OCI-LY1 (cell line): ENCODE measurements at regions not wholly inside any gene's neighbourhood (a gene's known extent, or its start where the extent isn't known, plus 50 kb on each side); places are given as distances from the start of the nearest gene placed in this dataset.

Experiments used
- H2AFZ ChIP-seq: fragments of 200-600 bp; sonication (generic), shearing (Covaris generic); 2 replicates; pipeline ENCODE4 v1.6.0; 2014; ENCODE audit warnings: antibody characterized with exemption, mild to moderate bottlenecking, low read length
- H3F3A ChIP-seq: fragments of 200-600 bp; sonication (generic), shearing (Covaris generic); 2 replicates; pipeline ENCODE4 v1.6.0; 2014; ENCODE audit warnings: mild to moderate bottlenecking, antibody characterized with exemption, low read length, moderate library complexity; ENCODE audit not compliant: insufficient read depth
- H3K27ac ChIP-seq: fragments of 200-600 bp; sonication (generic); 2 replicates; pipeline ENCODE4 v1.5.1; 2014; ENCODE audit warnings: low read length, mixed run types, mild to moderate bottlenecking, low read depth; ENCODE audit not compliant: poor library complexity, severe bottlenecking
- H3K27me3 ChIP-seq: fragments of 200-600 bp; sonication (generic); 2 replicates; pipeline ENCODE4 v1.6.0; 2014; ENCODE audit warnings: antibody characterized with exemption, mild to moderate bottlenecking, low read length, moderate library complexity; ENCODE audit not compliant: insufficient read depth
- H3K36me3 ChIP-seq: fragments of 200-600 bp; sonication (generic); 2 replicates; pipeline ENCODE4 v1.6.1; 2014; ENCODE audit warnings: mild to moderate bottlenecking, antibody characterized with exemption, low read length, moderate library complexity, mixed read lengths; ENCODE audit not compliant: insufficient read depth
- H3K4me1 ChIP-seq: fragments of 200-600 bp; sonication (generic); 2 replicates; pipeline ENCODE4 v1.5.1; 2014; ENCODE audit warnings: mild to moderate bottlenecking, low read length, moderate library complexity; ENCODE audit not compliant: insufficient read depth, severe bottlenecking
- H3K4me2 ChIP-seq: fragments of 200-600 bp; sonication (generic), shearing (Covaris generic); 2 replicates; pipeline ENCODE4 v1.6.1; 2014; ENCODE audit warnings: low read length
- H3K4me3 ChIP-seq: fragments of 200-600 bp; sonication (generic); 2 replicates; pipeline ENCODE4 v1.5.1; 2014; ENCODE audit warnings: low read length, low read depth, mild to moderate bottlenecking, mixed read lengths; ENCODE audit not compliant: poor library complexity, severe bottlenecking
- H3K79me2 ChIP-seq: fragments of 200-600 bp; shearing (Covaris generic); 2 replicates; pipeline ENCODE4 v1.6.1; 2016; ENCODE audit warnings: mixed run types, low read length, mixed read lengths; ENCODE audit not compliant: insufficient read depth
- H3K9ac ChIP-seq: fragments of 200-600 bp; sonication (generic), shearing (Covaris generic); 2 replicates; pipeline ENCODE4 v1.6.1; 2014; ENCODE audit warnings: mild to moderate bottlenecking, low read length, mixed read lengths
- H3K9me2 ChIP-seq: fragments of 200-600 bp; sonication (generic), shearing (Covaris generic); 2 replicates; pipeline ENCODE4 v1.6.1; 2014; ENCODE audit warnings: low read depth, mild to moderate bottlenecking, low read length, mixed read lengths
- H3K9me3 ChIP-seq: fragments of 200-600 bp; shearing (Covaris generic); 2 replicates; pipeline ENCODE4 v1.6.1; 2014; ENCODE audit warnings: low read length, mixed read lengths
- H4K20me1 ChIP-seq: fragments of 200-600 bp; sonication (generic), shearing (Covaris generic); 2 replicates; pipeline ENCODE4 v1.6.0; 2016; ENCODE audit warnings: mild to moderate bottlenecking, low read length; ENCODE audit not compliant: insufficient read depth
- EZH2 ChIP-seq: fragments of 200-600 bp; sonication (generic), shearing (Covaris generic); IDR thresholded peaks from 2 replicates; pipeline ENCODE4 v1.8.0; 2017; ENCODE audit warnings: borderline replicate concordance, mixed run types, mild to moderate bottlenecking, antibody characterized with exemption, low read length, moderate library complexity, mixed read lengths
- TF ChIP-seq, protein P1 (sequence below): fragments of 200-600 bp; sonication (generic), shearing (Covaris generic); IDR thresholded peaks from 2 replicates; pipeline ENCODE4 v1.5.1; 2017; ENCODE audit warnings: mild to moderate bottlenecking, antibody characterized with exemption, low read length, moderate library complexity, mixed read lengths

GRCh38 chr14:30499358-30499757 is 59.6 kb upstream of the G2E3 start:
- Histone ChIP-seq H3K4me3 (no peak overlapping the region), H4K20me1 (no peaks in the 10 kb centered on the region), H3K27me3 (no peaks in the 10 kb centered on the region), H3K79me2 (no peaks in the 10 kb centered on the region), H3K4me2 (no peak overlapping the region), H3K9me2 (no peaks in the 10 kb centered on the region), H3K9ac (no peak overlapping the region), H3K27ac (no peak overlapping the region), H3K9me3 (no peaks in the 10 kb centered on the region), H3K36me3 (no peaks in the 10 kb centered on the region), H3F3A (no peaks in the 10 kb centered on the region), H2AFZ (no peak overlapping the region), H3K4me1 (no peaks in the 10 kb centered on the region)
- no peak for TF ChIP-seq EZH2
- TF ChIP-seq, protein P1, sequence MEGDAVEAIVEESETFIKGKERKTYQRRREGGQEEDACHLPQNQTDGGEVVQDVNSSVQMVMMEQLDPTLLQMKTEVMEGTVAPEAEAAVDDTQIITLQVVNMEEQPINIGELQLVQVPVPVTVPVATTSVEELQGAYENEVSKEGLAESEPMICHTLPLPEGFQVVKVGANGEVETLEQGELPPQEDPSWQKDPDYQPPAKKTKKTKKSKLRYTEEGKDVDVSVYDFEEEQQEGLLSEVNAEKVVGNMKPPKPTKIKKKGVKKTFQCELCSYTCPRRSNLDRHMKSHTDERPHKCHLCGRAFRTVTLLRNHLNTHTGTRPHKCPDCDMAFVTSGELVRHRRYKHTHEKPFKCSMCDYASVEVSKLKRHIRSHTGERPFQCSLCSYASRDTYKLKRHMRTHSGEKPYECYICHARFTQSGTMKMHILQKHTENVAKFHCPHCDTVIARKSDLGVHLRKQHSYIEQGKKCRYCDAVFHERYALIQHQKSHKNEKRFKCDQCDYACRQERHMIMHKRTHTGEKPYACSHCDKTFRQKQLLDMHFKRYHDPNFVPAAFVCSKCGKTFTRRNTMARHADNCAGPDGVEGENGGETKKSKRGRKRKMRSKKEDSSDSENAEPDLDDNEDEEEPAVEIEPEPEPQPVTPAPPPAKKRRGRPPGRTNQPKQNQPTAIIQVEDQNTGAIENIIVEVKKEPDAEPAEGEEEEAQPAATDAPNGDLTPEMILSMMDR, result no peak

GRCh38 chr14:30500222-30500621 is 58.7 kb upstream of the G2E3 start:
- Histone ChIP-seq H3K9ac (no peak overlapping the region), H3K27ac (no peak overlapping the region), H3K36me3 (no peaks in the 10 kb centered on the region), H3K79me2 (no peaks in the 10 kb centered on the region), H3F3A (no peaks in the 10 kb centered on the region), H3K4me2 (no peak overlapping the region), H3K9me2 (no peaks in the 10 kb centered on the region), H3K4me3 (no peak overlapping the region), H2AFZ (no peak overlapping the region), H4K20me1 (no peaks in the 10 kb centered on the region), H3K4me1 (no peaks in the 10 kb centered on the region), H3K9me3 (no peaks in the 10 kb centered on the region), H3K27me3 (no peaks in the 10 kb centered on the region)
- no peak for TF ChIP-seq EZH2
- TF ChIP-seq, protein P1, result no peak

GRCh38 chr14:30507209-30507608 is 51.7 kb upstream of the G2E3 start:
- Histone ChIP-seq H2AFZ (no peak overlapping the region), H3K9ac (no peak overlapping the region), H3K27ac (no peak overlapping the region), H4K20me1 (no peaks in the 10 kb centered on the region), H3K79me2 (no peaks in the 10 kb centered on the region), H3K9me2 (no peaks in the 10 kb centered on the region), H3K4me2 (no peak overlapping the region), H3K4me1 (no peaks in the 10 kb centered on the region), H3K9me3 (no peaks in the 10 kb centered on the region), H3K36me3 (no peaks in the 10 kb centered on the region), H3K4me3 (no peak overlapping the region), H3F3A (no peaks in the 10 kb centered on the region), H3K27me3 (no peaks in the 10 kb centered on the region)
- TF ChIP-seq EZH2, result no peak
- TF ChIP-seq, protein P1, result no peak
